Hepatocyte (in vitro differentiated cells): ENCODE measurements at regions not wholly inside any gene's neighbourhood (a gene's known extent, or its start where the extent isn't known, plus 50 kb on each side); places are given as distances from the start of the nearest gene placed in this dataset.
A peak's percentile ranks its signal among the peaks of the same experiment; 100 is the strongest.

ENCODE experiments used
- DNase-seq: peaks from one replicate; pipeline ENCODE4 v3.0.0-alpha.2; 2016; ENCODE audit warnings: low spot score
- H2AFZ ChIP-seq: fragments of 200-600 bp; sonication (generic); 2 replicates; pipeline ENCODE4 v1.6.0; 2016; ENCODE audit warnings: antibody characterized with exemption, mild to moderate bottlenecking
- H3K27ac ChIP-seq: fragments of 200-600 bp; sonication (generic); 2 replicates; pipeline ENCODE4 v1.5.1; 2016; ENCODE audit warnings: mild to moderate bottlenecking
- H3K27me3 ChIP-seq: fragments of 200-600 bp; sonication (generic); 2 replicates; pipeline ENCODE4 v1.6.1; 2016
- H3K36me3 ChIP-seq: fragments of 200-600 bp; sonication (generic); replicated peaks from 2 replicates; pipeline ENCODE4 v1.5.1; 2016; ENCODE audit warnings: low read depth; ENCODE audit not compliant: insufficient read depth
- H3K4me1 ChIP-seq: fragments of 200-600 bp; sonication (generic); 2 replicates; pipeline ENCODE4 v1.5.1; 2016; ENCODE audit warnings: mild to moderate bottlenecking, moderate library complexity; ENCODE audit not compliant: insufficient read depth
- H3K4me2 ChIP-seq: fragments of 200-600 bp; sonication (generic); 2 replicates; pipeline ENCODE4 v1.6.0; 2016
- H3K4me3 ChIP-seq: fragments of 200-600 bp; sonication (generic); 2 replicates; pipeline ENCODE4 v1.5.1; 2016; ENCODE audit warnings: mild to moderate bottlenecking
- H3K79me2 ChIP-seq: fragments of 200-600 bp; sonication (generic); 2 replicates; pipeline ENCODE4 v1.6.0; 2017; ENCODE audit warnings: mild to moderate bottlenecking
- H3K9me2 ChIP-seq: fragments of 200-600 bp; sonication (generic); replicated peaks from 2 replicates; pipeline ENCODE4 v1.6.0; 2017; ENCODE audit warnings: mild to moderate bottlenecking; ENCODE audit not compliant: insufficient read depth
- H3K9me3 ChIP-seq: fragments of 200-600 bp; sonication (generic); 2 replicates; pipeline ENCODE4 v1.5.1; 2016; ENCODE audit warnings: low read depth, mild to moderate bottlenecking
- H4K20me1 ChIP-seq: fragments of 200-600 bp; sonication (generic); 2 replicates; pipeline ENCODE4 v1.6.0; 2016; ENCODE audit warnings: mild to moderate bottlenecking; ENCODE audit not compliant: insufficient read depth, poor library complexity, severe bottlenecking
- CTCF ChIP-seq: fragments of 200-600 bp; sonication (generic); IDR thresholded peaks from 2 replicates; pipeline ENCODE4 v1.5.1; 2016; ENCODE audit warnings: antibody characterized with exemption, mild to moderate bottlenecking; ENCODE audit not compliant: poor library complexity
- EZH2 ChIP-seq: fragments of 200-600 bp; sonication (generic); IDR thresholded peaks from 2 replicates; pipeline ENCODE4 v1.6.1; 2016; ENCODE audit warnings: antibody characterized with exemption, mild to moderate bottlenecking, borderline replicate concordance
- EZH2phosphoT487 ChIP-seq: fragments of 200-600 bp; sonication (generic); IDR thresholded peaks from one replicate; pipeline ENCODE4 v1.6.1; 2018; ENCODE audit warnings: antibody characterized with exemption, mild to moderate bottlenecking, low read depth, moderate library complexity; ENCODE audit not compliant: unreplicated experiment, severe bottlenecking
- WGBS: methylation state at CpG from one replicate; pipeline ENCODE4 v1.1.6; 2016; ENCODE audit warnings: low lambda C conversion rate; ENCODE audit errors: missing lambda C conversion rate; 5-methylcytosine and 5-hydroxymethylcytosine counted together

DNA sequence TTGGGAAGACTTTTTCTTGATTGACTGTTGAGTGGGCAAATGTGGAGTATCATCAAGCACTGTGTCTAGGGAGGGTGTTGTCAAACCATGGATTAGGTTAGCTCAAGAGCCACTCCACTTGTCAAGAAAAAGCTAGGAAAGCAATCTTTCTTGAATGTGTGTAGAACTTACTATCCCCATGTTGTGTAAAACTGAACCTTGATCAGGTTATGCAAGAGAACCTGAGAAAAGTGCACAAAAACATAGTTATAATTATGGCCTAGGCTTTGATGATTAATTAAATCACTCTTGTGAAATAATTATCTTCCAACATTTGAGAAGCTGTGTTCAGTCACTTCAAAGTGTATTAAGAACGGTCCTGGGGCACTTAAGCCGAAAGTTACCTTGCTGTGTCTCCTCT is 238.2 kb upstream of the OBI1 start:
- TF ChIP-seq CTCF (no peak), EZH2 (no peak), EZH2phosphoT487 (no peak)
- H2AFZ ChIP-seq = no peak overlapping the region
- no peak overlapping the region for H3K27ac ChIP-seq
- no peak for DNase-seq
- 50% methylated on average over 2 of the region's 2 CpGs for WGBS
- no peaks in the 10 kb centered on the region for H3K79me2 ChIP-seq
- H3K4me3 ChIP-seq = no peak overlapping the region
- H3K9me3 ChIP-seq = no peaks in the 10 kb centered on the region
- no peaks in the 10 kb centered on the region for H3K4me1 ChIP-seq
- H4K20me1 ChIP-seq = no peaks in the 10 kb centered on the region
- H3K9me2 ChIP-seq = no peaks in the 10 kb centered on the region
- no peaks in the 10 kb centered on the region for H3K27me3 ChIP-seq
- no peak overlapping the region for H3K4me2 ChIP-seq
- H3K36me3 ChIP-seq = no peaks in the 10 kb centered on the region

DNA sequence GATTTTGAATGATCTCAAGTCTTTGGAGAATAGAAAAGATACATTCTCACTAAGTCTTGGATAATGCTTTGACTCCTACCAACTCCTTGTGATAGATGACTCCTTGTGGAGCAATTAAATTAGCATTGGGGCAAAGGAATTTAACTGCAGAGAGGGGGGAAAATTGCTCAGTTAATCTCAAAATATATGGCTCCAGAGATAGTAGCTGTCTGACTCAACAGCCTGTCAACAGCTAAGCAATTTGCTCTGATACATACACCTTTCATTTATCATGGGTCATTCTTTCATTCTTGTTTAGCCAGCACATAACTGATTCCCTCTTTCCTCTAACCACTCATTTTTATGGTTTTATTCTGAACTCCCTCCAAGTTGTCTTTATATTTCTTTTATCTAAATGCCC is 225.6 kb upstream of the OBI1 start:
- no peak for DNase-seq

GRCh38 chr13:78881751-78882150 is 222.8 kb upstream of the OBI1 start:
- Histone ChIP-seq H3K36me3 (no peaks in the 10 kb centered on the region), H3K79me2 (no peaks in the 10 kb centered on the region), H3K4me2 (no peak overlapping the region), H3K9me3 (no peaks in the 10 kb centered on the region), H3K4me3 (no peak overlapping the region), H3K4me1 (no peaks in the 10 kb centered on the region), H3K27ac (no peak overlapping the region), H4K20me1 (no peaks in the 10 kb centered on the region), H3K9me2 (no peaks in the 10 kb centered on the region), H2AFZ (no peak overlapping the region), H3K27me3 (no peaks in the 10 kb centered on the region)
- peak; percentile 48 for DNase-seq
- no peak for TF ChIP-seq CTCF
- TF ChIP-seq EZH2 = no peak
- no peak for TF ChIP-seq EZH2phosphoT487

More for the DNA sequence above, 225.6 kb upstream of the OBI1 start:
- Histone ChIP-seq H3K4me3 (no peak overlapping the region), H3K27ac (no peak overlapping the region), H3K79me2 (no peaks in the 10 kb centered on the region), H3K36me3 (no peaks in the 10 kb centered on the region), H3K9me3 (no peaks in the 10 kb centered on the region), H3K27me3 (no peaks in the 10 kb centered on the region), H2AFZ (no peak overlapping the region), H4K20me1 (no peaks in the 10 kb centered on the region), H3K9me2 (no peaks in the 10 kb centered on the region), H3K4me1 (no peaks in the 10 kb centered on the region), H3K4me2 (no peak overlapping the region)
- TF ChIP-seq EZH2 (no peak), EZH2phosphoT487 (no peak), CTCF (no peak)

DNA sequence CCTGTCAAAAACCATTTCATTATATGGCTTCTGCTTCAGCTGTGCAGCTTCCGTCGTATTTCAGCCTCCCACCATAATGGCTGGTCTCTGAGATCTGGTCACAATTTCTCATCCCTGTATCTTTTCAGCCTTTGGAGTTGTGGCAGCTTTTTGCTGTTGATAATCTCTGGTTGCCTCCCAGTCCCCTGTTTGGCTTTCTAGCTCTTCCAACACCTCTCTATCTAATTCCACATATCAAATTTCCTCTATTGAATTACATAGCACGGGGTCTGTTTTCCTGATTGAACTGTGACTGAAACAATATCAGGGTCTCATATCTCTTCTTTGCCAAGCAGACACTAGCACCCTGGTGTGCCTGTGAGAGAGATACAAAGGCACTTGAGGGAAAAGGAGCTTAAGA is 222.1 kb upstream of the OBI1 start:
- no peak overlapping the region for H3K4me2 ChIP-seq

More for the DNA sequence above, 222.1 kb upstream of the OBI1 start:
- TF ChIP-seq EZH2 = no peak
- no peak for TF ChIP-seq EZH2phosphoT487
- no peak for TF ChIP-seq CTCF
- H3K27ac ChIP-seq = no peak overlapping the region
- no peaks in the 10 kb centered on the region for H3K27me3 ChIP-seq
- no peaks in the 10 kb centered on the region for H3K9me3 ChIP-seq
- no peak overlapping the region for H3K4me3 ChIP-seq
- H4K20me1 ChIP-seq = no peaks in the 10 kb centered on the region
- H2AFZ ChIP-seq = no peak overlapping the region
- no peaks in the 10 kb centered on the region for H3K9me2 ChIP-seq
- no peaks in the 10 kb centered on the region for H3K4me1 ChIP-seq
- no peak for DNase-seq
- H3K36me3 ChIP-seq = no peaks in the 10 kb centered on the region
- no peaks in the 10 kb centered on the region for H3K79me2 ChIP-seq
- WGBS = 66% methylated on average over 3 of the region's 3 CpGs
